ENCODE measurements at regions not wholly inside any gene's neighbourhood (a gene's known extent, or its start where the extent isn't known, plus 50 kb on each side); places are given as distances from the start of the nearest gene placed in this dataset.

DNA sequence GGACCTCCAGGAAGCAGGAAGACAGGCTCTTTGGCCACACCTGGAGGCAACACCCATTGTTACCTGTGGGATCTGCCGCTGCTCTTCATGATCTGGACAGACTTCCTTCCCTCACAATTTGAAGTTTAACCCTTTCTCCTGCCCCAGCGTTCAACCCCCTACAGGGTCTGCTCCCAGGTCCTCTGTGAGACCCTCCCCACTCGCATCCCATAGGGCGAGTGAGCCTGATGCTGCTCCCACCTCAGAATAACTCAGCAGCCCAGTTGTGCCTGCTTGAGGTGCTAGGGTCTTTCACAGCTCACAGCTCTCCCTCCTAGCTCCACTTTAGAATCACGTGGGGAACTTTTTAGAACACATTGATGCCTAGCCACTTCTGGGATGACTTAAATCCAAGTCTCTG is 61.8 kb upstream of the C10orf90 start (continued):
- TF ChIP-seq, protein P1, sequence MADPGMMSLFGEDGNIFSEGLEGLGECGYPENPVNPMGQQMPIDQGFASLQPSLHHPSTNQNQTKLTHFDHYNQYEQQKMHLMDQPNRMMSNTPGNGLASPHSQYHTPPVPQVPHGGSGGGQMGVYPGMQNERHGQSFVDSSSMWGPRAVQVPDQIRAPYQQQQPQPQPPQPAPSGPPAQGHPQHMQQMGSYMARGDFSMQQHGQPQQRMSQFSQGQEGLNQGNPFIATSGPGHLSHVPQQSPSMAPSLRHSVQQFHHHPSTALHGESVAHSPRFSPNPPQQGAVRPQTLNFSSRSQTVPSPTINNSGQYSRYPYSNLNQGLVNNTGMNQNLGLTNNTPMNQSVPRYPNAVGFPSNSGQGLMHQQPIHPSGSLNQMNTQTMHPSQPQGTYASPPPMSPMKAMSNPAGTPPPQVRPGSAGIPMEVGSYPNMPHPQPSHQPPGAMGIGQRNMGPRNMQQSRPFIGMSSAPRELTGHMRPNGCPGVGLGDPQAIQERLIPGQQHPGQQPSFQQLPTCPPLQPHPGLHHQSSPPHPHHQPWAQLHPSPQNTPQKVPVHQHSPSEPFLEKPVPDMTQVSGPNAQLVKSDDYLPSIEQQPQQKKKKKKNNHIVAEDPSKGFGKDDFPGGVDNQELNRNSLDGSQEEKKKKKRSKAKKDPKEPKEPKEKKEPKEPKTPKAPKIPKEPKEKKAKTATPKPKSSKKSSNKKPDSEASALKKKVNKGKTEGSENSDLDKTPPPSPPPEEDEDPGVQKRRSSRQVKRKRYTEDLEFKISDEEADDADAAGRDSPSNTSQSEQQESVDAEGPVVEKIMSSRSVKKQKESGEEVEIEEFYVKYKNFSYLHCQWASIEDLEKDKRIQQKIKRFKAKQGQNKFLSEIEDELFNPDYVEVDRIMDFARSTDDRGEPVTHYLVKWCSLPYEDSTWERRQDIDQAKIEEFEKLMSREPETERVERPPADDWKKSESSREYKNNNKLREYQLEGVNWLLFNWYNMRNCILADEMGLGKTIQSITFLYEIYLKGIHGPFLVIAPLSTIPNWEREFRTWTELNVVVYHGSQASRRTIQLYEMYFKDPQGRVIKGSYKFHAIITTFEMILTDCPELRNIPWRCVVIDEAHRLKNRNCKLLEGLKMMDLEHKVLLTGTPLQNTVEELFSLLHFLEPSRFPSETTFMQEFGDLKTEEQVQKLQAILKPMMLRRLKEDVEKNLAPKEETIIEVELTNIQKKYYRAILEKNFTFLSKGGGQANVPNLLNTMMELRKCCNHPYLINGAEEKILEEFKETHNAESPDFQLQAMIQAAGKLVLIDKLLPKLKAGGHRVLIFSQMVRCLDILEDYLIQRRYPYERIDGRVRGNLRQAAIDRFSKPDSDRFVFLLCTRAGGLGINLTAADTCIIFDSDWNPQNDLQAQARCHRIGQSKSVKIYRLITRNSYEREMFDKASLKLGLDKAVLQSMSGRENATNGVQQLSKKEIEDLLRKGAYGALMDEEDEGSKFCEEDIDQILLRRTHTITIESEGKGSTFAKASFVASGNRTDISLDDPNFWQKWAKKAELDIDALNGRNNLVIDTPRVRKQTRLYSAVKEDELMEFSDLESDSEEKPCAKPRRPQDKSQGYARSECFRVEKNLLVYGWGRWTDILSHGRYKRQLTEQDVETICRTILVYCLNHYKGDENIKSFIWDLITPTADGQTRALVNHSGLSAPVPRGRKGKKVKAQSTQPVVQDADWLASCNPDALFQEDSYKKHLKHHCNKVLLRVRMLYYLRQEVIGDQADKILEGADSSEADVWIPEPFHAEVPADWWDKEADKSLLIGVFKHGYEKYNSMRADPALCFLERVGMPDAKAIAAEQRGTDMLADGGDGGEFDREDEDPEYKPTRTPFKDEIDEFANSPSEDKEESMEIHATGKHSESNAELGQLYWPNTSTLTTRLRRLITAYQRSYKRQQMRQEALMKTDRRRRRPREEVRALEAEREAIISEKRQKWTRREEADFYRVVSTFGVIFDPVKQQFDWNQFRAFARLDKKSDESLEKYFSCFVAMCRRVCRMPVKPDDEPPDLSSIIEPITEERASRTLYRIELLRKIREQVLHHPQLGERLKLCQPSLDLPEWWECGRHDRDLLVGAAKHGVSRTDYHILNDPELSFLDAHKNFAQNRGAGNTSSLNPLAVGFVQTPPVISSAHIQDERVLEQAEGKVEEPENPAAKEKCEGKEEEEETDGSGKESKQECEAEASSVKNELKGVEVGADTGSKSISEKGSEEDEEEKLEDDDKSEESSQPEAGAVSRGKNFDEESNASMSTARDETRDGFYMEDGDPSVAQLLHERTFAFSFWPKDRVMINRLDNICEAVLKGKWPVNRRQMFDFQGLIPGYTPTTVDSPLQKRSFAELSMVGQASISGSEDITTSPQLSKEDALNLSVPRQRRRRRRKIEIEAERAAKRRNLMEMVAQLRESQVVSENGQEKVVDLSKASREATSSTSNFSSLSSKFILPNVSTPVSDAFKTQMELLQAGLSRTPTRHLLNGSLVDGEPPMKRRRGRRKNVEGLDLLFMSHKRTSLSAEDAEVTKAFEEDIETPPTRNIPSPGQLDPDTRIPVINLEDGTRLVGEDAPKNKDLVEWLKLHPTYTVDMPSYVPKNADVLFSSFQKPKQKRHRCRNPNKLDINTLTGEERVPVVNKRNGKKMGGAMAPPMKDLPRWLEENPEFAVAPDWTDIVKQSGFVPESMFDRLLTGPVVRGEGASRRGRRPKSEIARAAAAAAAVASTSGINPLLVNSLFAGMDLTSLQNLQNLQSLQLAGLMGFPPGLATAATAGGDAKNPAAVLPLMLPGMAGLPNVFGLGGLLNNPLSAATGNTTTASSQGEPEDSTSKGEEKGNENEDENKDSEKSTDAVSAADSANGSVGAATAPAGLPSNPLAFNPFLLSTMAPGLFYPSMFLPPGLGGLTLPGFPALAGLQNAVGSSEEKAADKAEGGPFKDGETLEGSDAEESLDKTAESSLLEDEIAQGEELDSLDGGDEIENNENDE (IDR thresholded peaks at IDR 0.05; ENCODE audit: insufficient replicate concordance, low read length) = no peak
- no peak for TF ChIP-seq SP1 (IDR thresholded peaks at IDR 0.05; ENCODE audit: low read depth, low read length)
- TF ChIP-seq JUND (IDR thresholded peaks at IDR 0.05; ENCODE audit: low read length) = no peak
- no peak for TF ChIP-seq SIN3A (conservative IDR thresholded peaks at IDR 0.05 in 1 of 2, IDR thresholded peaks at IDR 0.05 in 1 of 2; ENCODE audit: low read depth in 1 of 2, low read length in 2 of 2)
- TF ChIP-seq HDAC2 (IDR thresholded peaks at IDR 0.05; ENCODE audit: borderline replicate concordance in 1 of 2, low read depth in 2 of 2, low read length in 2 of 2) = no peak
- no peak for TF ChIP-seq SP2 (IDR thresholded peaks at IDR 0.05; ENCODE audit: low read length)
- TF ChIP-seq, protein P2, sequence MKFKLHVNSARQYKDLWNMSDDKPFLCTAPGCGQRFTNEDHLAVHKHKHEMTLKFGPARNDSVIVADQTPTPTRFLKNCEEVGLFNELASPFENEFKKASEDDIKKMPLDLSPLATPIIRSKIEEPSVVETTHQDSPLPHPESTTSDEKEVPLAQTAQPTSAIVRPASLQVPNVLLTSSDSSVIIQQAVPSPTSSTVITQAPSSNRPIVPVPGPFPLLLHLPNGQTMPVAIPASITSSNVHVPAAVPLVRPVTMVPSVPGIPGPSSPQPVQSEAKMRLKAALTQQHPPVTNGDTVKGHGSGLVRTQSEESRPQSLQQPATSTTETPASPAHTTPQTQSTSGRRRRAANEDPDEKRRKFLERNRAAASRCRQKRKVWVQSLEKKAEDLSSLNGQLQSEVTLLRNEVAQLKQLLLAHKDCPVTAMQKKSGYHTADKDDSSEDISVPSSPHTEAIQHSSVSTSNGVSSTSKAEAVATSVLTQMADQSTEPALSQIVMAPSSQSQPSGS (IDR thresholded peaks at IDR 0.05; ENCODE audit: low read length) = no peak
- no peak for TF ChIP-seq KDM1A (IDR thresholded peaks at IDR 0.05; ENCODE audit: borderline replicate concordance, low read length)
- TF ChIP-seq POLR2AphosphoS5 (IDR thresholded peaks at IDR 0.05; ENCODE audit: low read depth, low read length) = no peak
- TF ChIP-seq BCL11A (IDR thresholded peaks at IDR 0.05; ENCODE audit: low read depth in 2 of 2, low read length in 2 of 2) = no peak

Data from H1 (cell line).